ENCODE measurements at regions not wholly inside any gene's neighbourhood (a gene's known extent, or its start where the extent isn't known, plus 50 kb on each side); places are given as distances from the start of the nearest gene placed in this dataset.

DNA sequence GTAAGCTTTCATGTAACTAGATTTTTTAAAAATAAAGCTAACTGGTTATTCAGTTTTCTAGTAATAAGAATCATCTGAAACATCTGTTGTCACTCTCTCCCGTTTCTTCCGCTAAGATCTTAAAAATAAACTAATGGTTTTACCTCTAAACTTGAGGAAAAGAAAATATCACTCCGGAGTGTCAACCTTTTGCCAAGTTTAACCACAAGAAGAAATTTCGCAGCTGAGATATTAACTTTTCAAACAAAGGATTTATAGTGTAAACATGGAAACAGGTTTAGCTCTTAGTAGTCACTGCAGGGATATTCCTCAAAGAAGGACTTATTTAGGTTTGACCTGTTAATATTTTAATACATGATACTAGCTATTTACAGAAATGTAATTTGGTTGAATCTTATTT is 954.9 kb downstream of the ADGRL2 start:
- TF ChIP-seq POLR2AphosphoS5 (IDR thresholded peaks at IDR 0.05; ENCODE audit: borderline replicate concordance, low read depth, low read length) (no peak), EZH2 (IDR thresholded peaks at IDR 0.05) (no peak), FOXP2 (optimal IDR thresholded peaks at IDR 0.05; ENCODE audit: control extremely low read depth, extremely low read length, insufficient read depth) (no peak)

Data from SK-N-MC (cell line).